ENCODE measurements at regions not wholly inside any gene's neighbourhood (a gene's known extent, or its start where the extent isn't known, plus 50 kb on each side); places are given as distances from the start of the nearest gene placed in this dataset.

- H3K4me3 ChIP-seq (ENCODE audit: low read depth in 1 of 2, low read length in 2 of 2) = no peak overlapping the region
- H3K36me3 ChIP-seq (ENCODE audit: insufficient read depth, low read length) = no peaks in the 10 kb centered on the region
- no peak for ATAC-seq (ENCODE audit: insufficient read depth, low read depth)
Observed at GRCh38 chr5:44713446-44713845, 95.3 kb upstream of the MRPS30 start.

GRCh38 chr5:44711901-44712300, 96.8 kb upstream of the MRPS30 start:
- DNase-seq (no peak), ATAC-seq (ENCODE audit: insufficient read depth, low read depth) (no peak)
- Histone ChIP-seq H3K9me3 (ENCODE audit: insufficient read depth, low read length, severe bottlenecking) (no peaks in the 10 kb centered on the region), H3K4me2 (ENCODE audit: insufficient read depth, low read length) (no peak overlapping the region), H3K27ac (ENCODE audit: low read length) (no peak overlapping the region), H3K36me3 (ENCODE audit: insufficient read depth, low read length) (no peaks in the 10 kb centered on the region), H4K20me1 (ENCODE audit: insufficient read depth, low read length) (no peaks in the 10 kb centered on the region), H2AFZ (ENCODE audit: low read depth, low read length) (no peak overlapping the region), H3K9ac (ENCODE audit: low read depth, low read length) (no peak overlapping the region), H3K27me3 (ENCODE audit: insufficient read depth, low read length, poor library complexity) (no peaks in the 10 kb centered on the region), H3K4me3 (ENCODE audit: low read depth in 1 of 2, low read length in 2 of 2) (no peak overlapping the region), H3K4me1 (ENCODE audit: insufficient read depth, low read length) (no peaks in the 10 kb centered on the region), H3K79me2 (ENCODE audit: insufficient read depth, low read length) (no peaks in the 10 kb centered on the region)
- TF ChIP-seq CTCF (IDR thresholded peaks at IDR 0.05; ENCODE audit: borderline replicate concordance, extremely low read depth, low read length, poor library complexity, severe bottlenecking) = no peak
- TF ChIP-seq EZH2 (IDR thresholded peaks at IDR 0.05; ENCODE audit: borderline replicate concordance, low read depth, low read length, severe bottlenecking) = no peak

More at GRCh38 chr5:44713446-44713845, 95.3 kb upstream of the MRPS30 start:
- DNase-seq = no peak
- H4K20me1 ChIP-seq (ENCODE audit: insufficient read depth, low read length) = no peaks in the 10 kb centered on the region
- H3K4me1 ChIP-seq (ENCODE audit: insufficient read depth, low read length) = no peaks in the 10 kb centered on the region
- no peak overlapping the region for H2AFZ ChIP-seq (ENCODE audit: low read depth, low read length)
- TF ChIP-seq CTCF (IDR thresholded peaks at IDR 0.05; ENCODE audit: borderline replicate concordance, extremely low read depth, low read length, poor library complexity, severe bottlenecking) (no peak), EZH2 (IDR thresholded peaks at IDR 0.05; ENCODE audit: borderline replicate concordance, low read depth, low read length, severe bottlenecking) (no peak)
- no peak overlapping the region for H3K4me2 ChIP-seq (ENCODE audit: insufficient read depth, low read length)
- no peaks in the 10 kb centered on the region for H3K79me2 ChIP-seq (ENCODE audit: insufficient read depth, low read length)
- no peaks in the 10 kb centered on the region for H3K27me3 ChIP-seq (ENCODE audit: insufficient read depth, low read length, poor library complexity)
- H3K9ac ChIP-seq (ENCODE audit: low read depth, low read length) = no peak overlapping the region
- H3K27ac ChIP-seq (ENCODE audit: low read length) = no peak overlapping the region
- H3K9me3 ChIP-seq (ENCODE audit: insufficient read depth, low read length, severe bottlenecking) = no peaks in the 10 kb centered on the region

GRCh38 chr5:44708602-44709001, 100.1 kb upstream of the MRPS30 start:
- Histone ChIP-seq H3K79me2 (ENCODE audit: insufficient read depth, low read length) (no peaks in the 10 kb centered on the region), H3K4me2 (ENCODE audit: insufficient read depth, low read length) (no peak overlapping the region), H4K20me1 (ENCODE audit: insufficient read depth, low read length) (no peaks in the 10 kb centered on the region), H3K36me3 (ENCODE audit: insufficient read depth, low read length) (no peaks in the 10 kb centered on the region), H3K9ac (ENCODE audit: low read depth, low read length) (no peak overlapping the region), H3K27me3 (ENCODE audit: insufficient read depth, low read length, poor library complexity) (no peaks in the 10 kb centered on the region), H3K4me1 (ENCODE audit: insufficient read depth, low read length) (no peaks in the 10 kb centered on the region), H3K4me3 (ENCODE audit: low read depth in 1 of 2, low read length in 2 of 2) (no peak overlapping the region), H3K27ac (ENCODE audit: low read length) (no peak overlapping the region), H2AFZ (ENCODE audit: low read depth, low read length) (no peak overlapping the region), H3K9me3 (ENCODE audit: insufficient read depth, low read length, severe bottlenecking) (no peaks in the 10 kb centered on the region)
- DNase-seq (no peak), ATAC-seq (ENCODE audit: insufficient read depth, low read depth) (no peak)
- TF ChIP-seq CTCF (IDR thresholded peaks at IDR 0.05; ENCODE audit: borderline replicate concordance, extremely low read depth, low read length, poor library complexity, severe bottlenecking) = no peak
- no peak for TF ChIP-seq EZH2 (IDR thresholded peaks at IDR 0.05; ENCODE audit: borderline replicate concordance, low read depth, low read length, severe bottlenecking)

GRCh38 chr5:44707721-44708120, 101.0 kb upstream of the MRPS30 start:
- H3K4me2 ChIP-seq (ENCODE audit: insufficient read depth, low read length) = no peak overlapping the region
- no peaks in the 10 kb centered on the region for H3K36me3 ChIP-seq (ENCODE audit: insufficient read depth, low read length)
- no peaks in the 10 kb centered on the region for H3K9me3 ChIP-seq (ENCODE audit: insufficient read depth, low read length, severe bottlenecking)
- H3K4me1 ChIP-seq (ENCODE audit: insufficient read depth, low read length) = no peaks in the 10 kb centered on the region
- H3K27me3 ChIP-seq (ENCODE audit: insufficient read depth, low read length, poor library complexity) = no peaks in the 10 kb centered on the region
- no peaks in the 10 kb centered on the region for H3K79me2 ChIP-seq (ENCODE audit: insufficient read depth, low read length)
- H3K9ac ChIP-seq (ENCODE audit: low read depth, low read length) = no peak overlapping the region
- ATAC-seq (ENCODE audit: insufficient read depth, low read depth) (no peak), DNase-seq (no peak)
- no peaks in the 10 kb centered on the region for H4K20me1 ChIP-seq (ENCODE audit: insufficient read depth, low read length)
- H2AFZ ChIP-seq (ENCODE audit: low read depth, low read length) = no peak overlapping the region
- no peak for TF ChIP-seq CTCF (IDR thresholded peaks at IDR 0.05; ENCODE audit: borderline replicate concordance, extremely low read depth, low read length, poor library complexity, severe bottlenecking)
- no peak for TF ChIP-seq EZH2 (IDR thresholded peaks at IDR 0.05; ENCODE audit: borderline replicate concordance, low read depth, low read length, severe bottlenecking)
- no peak overlapping the region for H3K4me3 ChIP-seq (ENCODE audit: low read depth in 1 of 2, low read length in 2 of 2)
- H3K27ac ChIP-seq (ENCODE audit: low read length) = no peak overlapping the region
